ENCODE measurements at regions not wholly inside any gene's neighbourhood (a gene's known extent, or its start where the extent isn't known, plus 50 kb on each side); places are given as distances from the start of the nearest gene placed in this dataset.

DNA sequence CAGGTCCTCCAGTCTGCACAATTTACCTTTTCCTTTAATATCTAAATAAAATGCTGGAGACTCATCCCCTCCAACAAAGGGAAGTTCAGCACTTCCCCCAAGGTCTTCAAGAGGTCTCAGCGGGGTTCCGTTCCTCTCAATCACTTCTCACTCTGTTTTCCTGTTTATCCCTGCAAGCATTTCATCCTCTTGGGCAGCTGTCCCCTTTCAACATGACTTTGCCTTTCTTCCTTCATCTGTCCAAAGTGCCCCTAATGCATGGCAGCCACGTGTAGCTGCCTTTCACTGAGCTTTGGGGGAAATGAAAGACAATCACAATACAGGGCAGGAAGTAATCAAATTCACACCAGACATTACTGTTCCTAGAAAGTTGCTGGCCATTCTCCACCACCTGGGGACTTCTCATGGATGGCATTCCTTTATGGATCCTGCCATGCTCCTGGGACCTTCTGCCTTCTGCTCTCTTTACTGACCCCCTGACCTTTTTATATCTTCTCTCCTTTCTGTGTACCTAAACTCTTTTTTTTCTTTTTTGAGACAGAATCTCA lies 79.7 kb upstream of the USP9X start:
- TF ChIP-seq CTCF (conservative IDR thresholded peaks at IDR 0.05; ENCODE audit: low read length), result no peak
- no peak for TF ChIP-seq EZH2phosphoT487 (IDR thresholded peaks at IDR 0.05; ENCODE audit: borderline replicate concordance, low read depth, low read length)

Measured in OCI-LY7 (cell line).